Fibroblast of lung (primary cell): ENCODE measurements at regions not wholly inside any gene's neighbourhood (a gene's known extent, or its start where the extent isn't known, plus 50 kb on each side); places are given as distances from the start of the nearest gene placed in this dataset.

ENCODE experiments used
- EZH2 ChIP-seq: IDR thresholded peaks from 2 replicates; pipeline ENCODE4 v1.5.1; 2012; ENCODE audit warnings: low read length, control low read depth, mild to moderate bottlenecking; ENCODE audit errors: missing control alignments
- TF ChIP-seq, protein P1 (sequence below), 2 donors: IDR thresholded peaks in 1 of 2; conservative IDR thresholded peaks in 1 of 2; 1 replicate in 1 of 2; 2 replicates in 1 of 2; pipeline ENCODE4 v1.5.1; 2011 to 2012; ENCODE audit warnings: low read length in 2 of 2, control low read depth in 1 of 2, inconsistent platforms in 1 of 2, low read depth in 1 of 2, mild to moderate bottlenecking in 1 of 2

GRCh38 chr10:27445070-27445469 lies 59.0 kb upstream of the RAB18 start:
- TF ChIP-seq, protein P1, sequence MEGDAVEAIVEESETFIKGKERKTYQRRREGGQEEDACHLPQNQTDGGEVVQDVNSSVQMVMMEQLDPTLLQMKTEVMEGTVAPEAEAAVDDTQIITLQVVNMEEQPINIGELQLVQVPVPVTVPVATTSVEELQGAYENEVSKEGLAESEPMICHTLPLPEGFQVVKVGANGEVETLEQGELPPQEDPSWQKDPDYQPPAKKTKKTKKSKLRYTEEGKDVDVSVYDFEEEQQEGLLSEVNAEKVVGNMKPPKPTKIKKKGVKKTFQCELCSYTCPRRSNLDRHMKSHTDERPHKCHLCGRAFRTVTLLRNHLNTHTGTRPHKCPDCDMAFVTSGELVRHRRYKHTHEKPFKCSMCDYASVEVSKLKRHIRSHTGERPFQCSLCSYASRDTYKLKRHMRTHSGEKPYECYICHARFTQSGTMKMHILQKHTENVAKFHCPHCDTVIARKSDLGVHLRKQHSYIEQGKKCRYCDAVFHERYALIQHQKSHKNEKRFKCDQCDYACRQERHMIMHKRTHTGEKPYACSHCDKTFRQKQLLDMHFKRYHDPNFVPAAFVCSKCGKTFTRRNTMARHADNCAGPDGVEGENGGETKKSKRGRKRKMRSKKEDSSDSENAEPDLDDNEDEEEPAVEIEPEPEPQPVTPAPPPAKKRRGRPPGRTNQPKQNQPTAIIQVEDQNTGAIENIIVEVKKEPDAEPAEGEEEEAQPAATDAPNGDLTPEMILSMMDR (conservative IDR thresholded peaks at IDR 0.05 in 1 of 2, IDR thresholded peaks at IDR 0.05 in 1 of 2; ENCODE audit: low read depth in 1 of 2, low read length in 2 of 2) = no peak
- TF ChIP-seq EZH2 = no peak
